Fibroblast of villous mesenchyme (primary cell): ENCODE measurements at regions not wholly inside any gene's neighbourhood (a gene's known extent, or its start where the extent isn't known, plus 50 kb on each side); places are given as distances from the start of the nearest gene placed in this dataset.
A peak's percentile ranks its signal among the peaks of the same experiment; 100 is the strongest.

Experiments used
- DNase-seq: peaks from one replicate; pipeline ENCODE4 v3.0.0-alpha.2; 2010; ENCODE audit warnings: low read depth
- H3K4me3 ChIP-seq: 2 replicates; pipeline ENCODE4 v1.5.1; 2011; ENCODE audit warnings: low read depth, mild to moderate bottlenecking, low read length
- CTCF ChIP-seq: IDR thresholded peaks from 2 replicates; pipeline ENCODE4 v1.5.1; 2012; ENCODE audit warnings: low read depth, mild to moderate bottlenecking, low read length; ENCODE audit not compliant: insufficient read depth

DNA sequence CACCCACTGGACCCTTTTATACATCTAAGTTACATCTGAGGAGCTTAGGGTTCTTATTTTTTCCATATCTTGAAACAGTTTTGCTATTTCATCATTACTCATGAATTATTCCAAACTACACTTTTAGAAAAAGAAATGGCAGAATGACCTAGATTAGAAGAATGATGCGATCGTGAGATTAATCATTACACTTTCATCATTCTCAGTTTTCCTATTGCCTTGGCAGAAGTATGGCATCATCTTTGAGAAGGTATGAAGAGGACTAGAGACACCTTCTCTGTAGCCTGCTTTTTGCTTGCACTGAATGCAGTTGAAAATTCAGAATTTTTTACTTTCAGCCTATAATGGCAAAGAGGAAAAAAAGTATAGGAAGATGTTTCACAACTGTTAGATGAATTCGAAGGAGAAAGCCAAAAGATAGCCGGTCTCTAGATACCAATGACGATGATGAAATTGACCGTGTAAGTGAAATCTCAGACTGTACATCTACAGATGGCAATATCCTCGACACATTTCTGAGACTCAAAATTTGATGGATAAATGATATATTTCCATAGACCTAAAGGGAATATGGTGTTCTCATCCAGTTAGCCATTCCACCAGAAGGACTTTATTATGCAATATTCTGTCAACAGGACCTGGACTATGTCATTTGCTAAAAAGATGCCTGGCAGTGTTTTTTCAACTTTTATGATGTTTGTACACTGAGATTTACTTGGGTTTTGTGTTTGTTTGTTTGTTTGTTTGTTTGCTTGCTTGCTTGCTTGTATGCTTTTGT, 191.8 kb downstream of the TOMM20 start:
- TF ChIP-seq CTCF = no peak
- DNase-seq = peak; percentile 48
- no peak overlapping the region for H3K4me3 ChIP-seq

DNA sequence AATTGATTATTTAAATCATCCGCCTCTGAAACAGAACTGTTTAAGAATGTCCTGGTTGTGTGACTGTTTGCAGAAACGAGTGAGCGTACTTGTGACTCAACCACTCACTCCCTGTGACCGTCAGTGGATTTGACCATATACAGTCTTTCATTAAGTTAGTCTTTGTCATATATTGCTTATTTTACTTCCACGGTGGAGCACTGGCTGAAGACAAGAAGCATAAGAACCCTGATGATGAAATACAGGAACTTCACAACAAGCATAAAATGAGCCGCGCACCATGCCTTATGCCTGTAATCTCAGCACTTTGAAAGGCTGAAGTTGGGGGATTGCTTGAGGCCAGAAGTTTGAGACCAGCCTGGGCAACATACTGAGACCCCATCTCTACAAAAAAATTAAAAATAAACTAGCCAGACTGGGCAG, 194.0 kb downstream of the TOMM20 start:
- H3K4me3 ChIP-seq = no peak overlapping the region
- no peak for TF ChIP-seq CTCF
- DNase-seq = peak; percentile 77

GRCh38 chr1:234933475-234933874, 195.2 kb downstream of the TOMM20 start:
- peak; percentile 45 for DNase-seq
- no peak for TF ChIP-seq CTCF
- no peak overlapping the region for H3K4me3 ChIP-seq

- no peak for DNase-seq
- no peak for TF ChIP-seq CTCF
- no peak overlapping the region for H3K4me3 ChIP-seq
Observed at GRCh38 chr1:234932511-234933430, 195.9 kb downstream of the TOMM20 start.

- no peak for DNase-seq
- no peak overlapping the region for H3K4me3 ChIP-seq
- no peak for TF ChIP-seq CTCF
Observed at GRCh38 chr1:234932106-234932505, 196.5 kb downstream of the TOMM20 start.

DNA sequence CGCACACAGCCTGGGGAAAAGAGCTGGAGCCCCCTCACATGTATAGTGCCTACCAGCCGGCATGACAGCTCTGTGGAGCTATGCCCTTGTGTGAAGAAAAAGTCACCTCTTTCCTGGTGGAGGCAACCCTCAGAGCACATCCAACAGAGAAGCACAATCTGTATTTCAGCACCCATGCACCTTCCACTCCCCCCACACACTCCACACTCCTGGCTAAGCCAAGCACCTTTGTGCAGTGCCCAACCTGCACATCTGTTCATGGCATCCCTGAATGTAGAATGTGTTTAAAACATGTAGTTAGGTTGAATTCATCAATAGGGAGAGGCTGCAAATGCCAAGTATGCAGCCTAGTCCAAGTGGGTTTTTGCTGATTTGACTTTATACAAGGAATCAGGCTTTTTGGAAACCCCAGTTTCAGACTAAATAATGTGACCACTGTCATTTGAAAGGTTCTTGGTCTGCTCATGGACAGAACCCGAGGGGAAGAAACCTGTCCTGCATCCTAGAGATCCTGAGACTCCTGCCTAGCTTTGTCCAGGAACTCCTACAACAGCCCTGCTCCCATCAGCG, 197.1 kb downstream of the TOMM20 start:
- no peak for TF ChIP-seq CTCF
- H3K4me3 ChIP-seq = no peak overlapping the region
- no peak for DNase-seq
